B cell (primary cell): ENCODE measurements at regions not wholly inside any gene's neighbourhood (a gene's known extent, or its start where the extent isn't known, plus 50 kb on each side); places are given as distances from the start of the nearest gene placed in this dataset.

Experiments
- ATAC-seq: fragments of 200-7000 bp; cut with Tn5 transposase; one replicate; pipeline ENCODE4 v1.10.0; 2021; ENCODE audit warnings: low read depth, mild to moderate bottlenecking, moderate number of reproducible peaks, moderate library complexity
- CTCF ChIA-PET: fragments of 350-600 bp; sonication (Branson Sonifier 250); formaldehyde crosslinking; loops from one replicate; lab custom pipeline; 2021; ENCODE audit warnings: antibody characterized with exemption, inconsistent platforms; lab: Charles Lee
- POLR2A ChIA-PET: fragments of 350-600 bp; sonication (Branson Sonifier 250); formaldehyde crosslinking; loops from one replicate; lab custom pipeline; 2021; ENCODE audit warnings: antibody characterized with exemption; lab: Charles Lee
- DNase-seq: peaks from one replicate; pipeline ENCODE4 v3.0.0; 2013
- H2AFZ ChIP-seq: 2 replicates; pipeline ENCODE4 v1.6.1; 2012; ENCODE audit warnings: mild to moderate bottlenecking, low read depth, low read length; ENCODE audit not compliant: insufficient read depth, poor library complexity, severe bottlenecking
- H3K27ac ChIP-seq, 2 donors: 1 replicate in 1 of 2; 2 replicates in 1 of 2; pipeline ENCODE4 v1.5.1; 2012 to 2013; ENCODE audit warnings: low read length in 2 of 2, mild to moderate bottlenecking in 2 of 2, moderate library complexity in 1 of 2
- H3K27me3 ChIP-seq, 4 experiments: fragments of 200-600 bp in 1 of 4; sonication (generic) in 1 of 4; replicated peaks in 1 of 4; 1 replicate in 2 of 4; 2 replicates in 2 of 4; pipeline versions ENCODE4 v1.6.1 to v1.7.0; 2013 to 2016; ENCODE audit warnings: low read length in 3 of 4, mild to moderate bottlenecking in 2 of 4, mixed read lengths in 1 of 4, moderate library complexity in 1 of 4; ENCODE audit not compliant: insufficient read depth in 4 of 4, control insufficient read depth in 3 of 4; ENCODE audit errors: control extremely low read depth in 1 of 4
- H3K36me3 ChIP-seq, 2 experiments: replicated peaks in 1 of 2; 1 replicate in 1 of 2; 2 replicates in 1 of 2; pipeline versions ENCODE4 v1.6.1 to v1.7.1; 2013; ENCODE audit warnings: low read length in 1 of 2; ENCODE audit not compliant: insufficient read depth in 2 of 2, control insufficient read depth in 1 of 2; ENCODE audit errors: control extremely low read depth in 1 of 2, extremely low read depth in 1 of 2
- H3K4me1 ChIP-seq, 2 donors: fragments of 200-600 bp in 1 of 2; sonication (generic) in 1 of 2; 1 replicate in 1 of 2; 2 replicates in 1 of 2; pipeline versions ENCODE4 v1.5.1 to v1.6.1; 2013 to 2017; ENCODE audit warnings: low read length in 2 of 2; ENCODE audit not compliant: control insufficient read depth in 2 of 2, insufficient read depth in 2 of 2
- H3K4me2 ChIP-seq: replicated peaks from 2 replicates; pipeline ENCODE3; 2012; ENCODE audit warnings: mild to moderate bottlenecking, low read depth, low read length; ENCODE audit not compliant: poor library complexity, severe bottlenecking
- H3K4me3 ChIP-seq, 5 experiments: fragments of 200-600 bp in 1 of 5; sonication (generic) in 1 of 5; 1 replicate in 3 of 5; 2 replicates in 2 of 5; pipeline versions ENCODE4 v1.5.1 to v1.7.0; 2011 to 2016; ENCODE audit warnings: low read length in 4 of 5, mild to moderate bottlenecking in 4 of 5, low read depth in 2 of 5, control low read depth in 1 of 5, moderate library complexity in 1 of 5; ENCODE audit not compliant: insufficient read depth in 1 of 5; ENCODE audit errors: control extremely low read depth in 1 of 5, extremely low read depth in 1 of 5
- H3K79me2 ChIP-seq: fragments of 200-600 bp; sonication (generic); one replicate; pipeline ENCODE4 v1.6.0; 2016; ENCODE audit warnings: low read length; ENCODE audit not compliant: control insufficient read depth, insufficient read depth
- H3K9ac ChIP-seq: fragments of 200-600 bp; sonication (generic); 2 replicates; pipeline ENCODE4 v1.6.1; 2017; ENCODE audit warnings: mild to moderate bottlenecking, low read length, moderate library complexity
- H3K9me3 ChIP-seq, 3 donors: one replicate each; pipeline versions ENCODE4 v1.6.1 to v1.7.1; 2013; ENCODE audit warnings: low read length in 2 of 3; ENCODE audit not compliant: control insufficient read depth in 2 of 3, insufficient read depth in 1 of 3; ENCODE audit errors: control extremely low read depth in 1 of 3
- H4K20me1 ChIP-seq: 2 replicates; pipeline ENCODE4 v1.6.0; 2012; ENCODE audit warnings: mild to moderate bottlenecking, low read length; ENCODE audit not compliant: insufficient read depth, control insufficient read depth, poor library complexity, severe bottlenecking
- H3K27ac Mint-ChIP-seq: one replicate; pipeline ENCODE4 v1.8.0; 2021; ENCODE audit warnings: mixed read lengths
- H3K27me3 Mint-ChIP-seq: one replicate; pipeline ENCODE4 v1.8.0; 2021; ENCODE audit warnings: mixed read lengths
- H3K4me1 Mint-ChIP-seq: one replicate; pipeline ENCODE4 v1.8.0; 2021; ENCODE audit warnings: mixed read lengths
- H3K4me3 Mint-ChIP-seq: one replicate; pipeline ENCODE4 v1.8.0; 2021; ENCODE audit warnings: mixed read lengths
- H3K9me3 Mint-ChIP-seq: one replicate; pipeline ENCODE4 v1.8.0; 2022; ENCODE audit warnings: mixed read lengths; ENCODE audit not compliant: insufficient read depth
- EZH2 ChIP-seq: IDR thresholded peaks from 2 replicates; pipeline ENCODE4 v1.6.1; 2012; ENCODE audit warnings: borderline replicate concordance, low read depth, mild to moderate bottlenecking, moderate library complexity, low read length; ENCODE audit not compliant: insufficient read depth, poor library complexity, severe bottlenecking
- WGBS: methylation state at CpG from one replicate; pipeline ENCODE4 v1.1.5; 2013; ENCODE audit warnings: missing lambda C conversion rate; ENCODE audit not compliant: insufficient coverage; 5-methylcytosine and 5-hydroxymethylcytosine counted together
- intact Hi-C: fragments of 100-400 bp; cut with micrococcal nuclease; formaldehyde crosslinking; loops from one replicate; pipeline ENCODE4 v1.10.0; 2022
- TF ChIP-seq, protein P1 (sequence below): fragments of 200-600 bp; IDR thresholded peaks from one replicate; pipeline ENCODE4 v1.8.0; 2022; ENCODE audit warnings: antibody characterized with exemption, mild to moderate bottlenecking

DNA sequence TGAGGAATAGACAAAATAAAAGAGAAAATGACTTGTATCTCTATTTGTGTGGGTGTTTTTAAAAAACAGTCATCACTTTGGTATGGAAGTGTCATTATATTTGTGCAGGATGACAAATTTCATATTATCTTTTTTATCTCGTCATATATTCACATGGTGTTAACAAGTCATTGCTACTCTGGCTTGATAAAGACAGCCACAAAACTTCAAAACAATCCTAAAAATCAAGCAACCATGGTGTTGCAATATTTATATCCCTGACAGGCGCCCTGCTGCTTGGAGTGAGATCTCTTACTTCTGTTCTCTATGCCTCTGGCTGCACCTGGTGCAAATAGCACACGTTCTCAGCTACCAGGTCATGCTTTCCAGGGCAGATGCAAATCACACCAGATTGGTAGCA lies 278.0 kb upstream of the EPHA4 start:
- no peak overlapping the region for H3K27ac Mint-ChIP-seq
- 25% methylated on average over 2 of the region's 3 CpGs for WGBS

DNA sequence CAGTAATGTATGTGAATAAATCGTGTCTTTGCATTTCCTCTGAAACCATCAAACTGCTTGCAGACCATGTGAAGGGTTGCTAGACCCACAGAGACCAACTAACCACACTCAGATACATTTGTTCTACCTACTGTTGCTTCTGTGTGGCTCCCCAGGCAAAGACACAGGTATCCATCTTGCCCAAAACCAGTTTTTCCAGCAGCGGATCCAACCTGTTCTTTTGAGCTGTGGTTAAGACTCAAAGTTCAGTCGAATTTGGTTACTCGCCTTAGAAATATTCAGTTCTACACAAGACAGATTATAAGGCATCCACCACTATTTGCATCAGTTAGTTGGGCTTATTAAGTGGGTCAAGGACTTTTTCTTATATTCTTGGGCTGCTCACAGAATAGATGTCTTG lies 276.2 kb upstream of the EPHA4 start:
- H3K9me3 Mint-ChIP-seq, result no peaks in the 10 kb centered on the region
- Histone ChIP-seq H3K4me3 (no peak overlapping the region), H2AFZ (no peak overlapping the region), H3K4me1 (no peaks in the 10 kb centered on the region), H3K27me3 (no peaks in the 10 kb centered on the region), H3K9ac (no peak overlapping the region), H4K20me1 (no peaks in the 10 kb centered on the region), H3K4me2 (no peak overlapping the region), H3K27ac (no peak overlapping the region), H3K36me3 (no peaks in the 10 kb centered on the region), H3K79me2 (no peaks in the 10 kb centered on the region), H3K9me3 (no peaks in the 10 kb centered on the region)
- intact Hi-C loops, result no loop called here
- DNase-seq (no peak), ATAC-seq (no peak)
- ChIA-PET POLR2A (no interaction called here), CTCF (no interaction called here)
- H3K27ac Mint-ChIP-seq, result no peak overlapping the region
- no peaks in the 10 kb centered on the region for H3K4me1 Mint-ChIP-seq
- TF ChIP-seq, protein P1, sequence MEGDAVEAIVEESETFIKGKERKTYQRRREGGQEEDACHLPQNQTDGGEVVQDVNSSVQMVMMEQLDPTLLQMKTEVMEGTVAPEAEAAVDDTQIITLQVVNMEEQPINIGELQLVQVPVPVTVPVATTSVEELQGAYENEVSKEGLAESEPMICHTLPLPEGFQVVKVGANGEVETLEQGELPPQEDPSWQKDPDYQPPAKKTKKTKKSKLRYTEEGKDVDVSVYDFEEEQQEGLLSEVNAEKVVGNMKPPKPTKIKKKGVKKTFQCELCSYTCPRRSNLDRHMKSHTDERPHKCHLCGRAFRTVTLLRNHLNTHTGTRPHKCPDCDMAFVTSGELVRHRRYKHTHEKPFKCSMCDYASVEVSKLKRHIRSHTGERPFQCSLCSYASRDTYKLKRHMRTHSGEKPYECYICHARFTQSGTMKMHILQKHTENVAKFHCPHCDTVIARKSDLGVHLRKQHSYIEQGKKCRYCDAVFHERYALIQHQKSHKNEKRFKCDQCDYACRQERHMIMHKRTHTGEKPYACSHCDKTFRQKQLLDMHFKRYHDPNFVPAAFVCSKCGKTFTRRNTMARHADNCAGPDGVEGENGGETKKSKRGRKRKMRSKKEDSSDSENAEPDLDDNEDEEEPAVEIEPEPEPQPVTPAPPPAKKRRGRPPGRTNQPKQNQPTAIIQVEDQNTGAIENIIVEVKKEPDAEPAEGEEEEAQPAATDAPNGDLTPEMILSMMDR, result no peak
- no peak for TF ChIP-seq EZH2
- WGBS, result 88% methylated on average over 1 of the region's 4 CpGs
- H3K27me3 Mint-ChIP-seq, result no peaks in the 10 kb centered on the region
- H3K4me3 Mint-ChIP-seq, result no peak overlapping the region

More for the DNA sequence above, 278.0 kb upstream of the EPHA4 start:
- no peaks in the 10 kb centered on the region for H3K9me3 Mint-ChIP-seq
- Histone ChIP-seq H4K20me1 (no peaks in the 10 kb centered on the region), H2AFZ (no peak overlapping the region), H3K9ac (no peak overlapping the region), H3K36me3 (no peaks in the 10 kb centered on the region), H3K4me3 (no peak overlapping the region), H3K27me3 (no peaks in the 10 kb centered on the region), H3K9me3 (no peaks in the 10 kb centered on the region), H3K4me2 (no peak overlapping the region), H3K4me1 (no peaks in the 10 kb centered on the region), H3K27ac (no peak overlapping the region), H3K79me2 (no peaks in the 10 kb centered on the region)
- DNase-seq (no peak), ATAC-seq (no peak)
- H3K4me1 Mint-ChIP-seq, result no peaks in the 10 kb centered on the region
- ChIA-PET CTCF (no interaction called here), POLR2A (no interaction called here)
- no peaks in the 10 kb centered on the region for H3K27me3 Mint-ChIP-seq
- TF ChIP-seq, protein P1, result no peak
- intact Hi-C loops, result no loop called here
- no peak overlapping the region for H3K4me3 Mint-ChIP-seq
